ENCODE measurements at regions not wholly inside any gene's neighbourhood (a gene's known extent, or its start where the extent isn't known, plus 50 kb on each side); places are given as distances from the start of the nearest gene placed in this dataset.

DNA sequence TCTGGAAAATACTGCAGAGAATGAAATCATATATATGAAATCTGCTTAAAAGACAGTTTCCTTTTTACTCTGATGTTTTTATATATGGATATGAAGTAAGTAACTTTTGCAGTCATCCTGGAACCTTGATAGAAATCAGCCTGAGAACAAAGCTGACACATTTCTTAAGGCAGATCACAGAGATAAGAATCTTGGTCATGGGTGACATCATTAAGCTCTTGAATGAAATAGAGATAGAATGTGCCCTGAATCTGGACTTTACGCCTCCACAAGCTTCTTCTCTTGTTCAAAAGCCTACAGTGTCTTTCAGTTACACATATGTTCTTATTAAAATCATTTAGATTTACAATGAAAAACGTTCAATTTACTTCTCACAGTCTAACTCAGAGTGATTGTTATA lies 319.1 kb upstream of the CNTNAP2 start (continued):
- TF ChIP-seq RFX5 (IDR thresholded peaks at IDR 0.05; ENCODE audit: low read depth, low read length) (no peak), SIN3B (IDR thresholded peaks at IDR 0.05; ENCODE audit: low read depth) (no peak), ZNF384 (IDR thresholded peaks at IDR 0.05; ENCODE audit: low read depth, low read length) (no peak), ATF7 (IDR thresholded peaks at IDR 0.05) (0 out of 2 replicates have a peak, but pooled peaks have one; percentile 26), ZNF507 (tag; conservative IDR thresholded peaks at IDR 0.05) (no peak), IFI16 (CRISPR knock-in tag; IDR thresholded peaks at IDR 0.05) (no peak), NFE2L1 (tag; IDR thresholded peaks at IDR 0.05; ENCODE audit: borderline replicate concordance, low read depth) (no peak), ZNF764 (CRISPR knock-in tag; IDR thresholded peaks at IDR 0.05; ENCODE audit: low read depth) (no peak), HNRNPUL1 (IDR thresholded peaks at IDR 0.05; ENCODE audit: low read length) (no peak), ZKSCAN8 (CRISPR knock-in tag; IDR thresholded peaks at IDR 0.05) (no peak), HNRNPL (IDR thresholded peaks at IDR 0.05; ENCODE audit: low read depth, low read length) (no peak), NFIX (CRISPR knock-in tag; IDR thresholded peaks at IDR 0.05; ENCODE audit: low read depth) (no peak)
- TF ChIP-seq, protein P1, sequence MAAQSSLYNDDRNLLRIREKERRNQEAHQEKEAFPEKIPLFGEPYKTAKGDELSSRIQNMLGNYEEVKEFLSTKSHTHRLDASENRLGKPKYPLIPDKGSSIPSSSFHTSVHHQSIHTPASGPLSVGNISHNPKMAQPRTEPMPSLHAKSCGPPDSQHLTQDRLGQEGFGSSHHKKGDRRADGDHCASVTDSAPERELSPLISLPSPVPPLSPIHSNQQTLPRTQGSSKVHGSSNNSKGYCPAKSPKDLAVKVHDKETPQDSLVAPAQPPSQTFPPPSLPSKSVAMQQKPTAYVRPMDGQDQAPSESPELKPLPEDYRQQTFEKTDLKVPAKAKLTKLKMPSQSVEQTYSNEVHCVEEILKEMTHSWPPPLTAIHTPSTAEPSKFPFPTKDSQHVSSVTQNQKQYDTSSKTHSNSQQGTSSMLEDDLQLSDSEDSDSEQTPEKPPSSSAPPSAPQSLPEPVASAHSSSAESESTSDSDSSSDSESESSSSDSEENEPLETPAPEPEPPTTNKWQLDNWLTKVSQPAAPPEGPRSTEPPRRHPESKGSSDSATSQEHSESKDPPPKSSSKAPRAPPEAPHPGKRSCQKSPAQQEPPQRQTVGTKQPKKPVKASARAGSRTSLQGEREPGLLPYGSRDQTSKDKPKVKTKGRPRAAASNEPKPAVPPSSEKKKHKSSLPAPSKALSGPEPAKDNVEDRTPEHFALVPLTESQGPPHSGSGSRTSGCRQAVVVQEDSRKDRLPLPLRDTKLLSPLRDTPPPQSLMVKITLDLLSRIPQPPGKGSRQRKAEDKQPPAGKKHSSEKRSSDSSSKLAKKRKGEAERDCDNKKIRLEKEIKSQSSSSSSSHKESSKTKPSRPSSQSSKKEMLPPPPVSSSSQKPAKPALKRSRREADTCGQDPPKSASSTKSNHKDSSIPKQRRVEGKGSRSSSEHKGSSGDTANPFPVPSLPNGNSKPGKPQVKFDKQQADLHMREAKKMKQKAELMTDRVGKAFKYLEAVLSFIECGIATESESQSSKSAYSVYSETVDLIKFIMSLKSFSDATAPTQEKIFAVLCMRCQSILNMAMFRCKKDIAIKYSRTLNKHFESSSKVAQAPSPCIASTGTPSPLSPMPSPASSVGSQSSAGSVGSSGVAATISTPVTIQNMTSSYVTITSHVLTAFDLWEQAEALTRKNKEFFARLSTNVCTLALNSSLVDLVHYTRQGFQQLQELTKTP (IDR thresholded peaks at IDR 0.05; ENCODE audit: low read depth in 1 of 2, partially characterized antibody in 2 of 2), result no peak
- TF ChIP-seq, protein P2, sequence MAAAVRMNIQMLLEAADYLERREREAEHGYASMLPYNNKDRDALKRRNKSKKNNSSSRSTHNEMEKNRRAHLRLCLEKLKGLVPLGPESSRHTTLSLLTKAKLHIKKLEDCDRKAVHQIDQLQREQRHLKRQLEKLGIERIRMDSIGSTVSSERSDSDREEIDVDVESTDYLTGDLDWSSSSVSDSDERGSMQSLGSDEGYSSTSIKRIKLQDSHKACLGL (CRISPR knock-in tag; IDR thresholded peaks at IDR 0.05; ENCODE audit: borderline replicate concordance, poor library complexity, severe bottlenecking), result no peak

Measured in K562 (cell line).